ENCODE measurements at regions not wholly inside any gene's neighbourhood (a gene's known extent, or its start where the extent isn't known, plus 50 kb on each side); places are given as distances from the start of the nearest gene placed in this dataset.
"Not testable (repeated sequence)": the region's sequence is repeated elsewhere in the genome, so short reads cannot be mapped to it uniquely, and the experiment has no call there.

DNA sequence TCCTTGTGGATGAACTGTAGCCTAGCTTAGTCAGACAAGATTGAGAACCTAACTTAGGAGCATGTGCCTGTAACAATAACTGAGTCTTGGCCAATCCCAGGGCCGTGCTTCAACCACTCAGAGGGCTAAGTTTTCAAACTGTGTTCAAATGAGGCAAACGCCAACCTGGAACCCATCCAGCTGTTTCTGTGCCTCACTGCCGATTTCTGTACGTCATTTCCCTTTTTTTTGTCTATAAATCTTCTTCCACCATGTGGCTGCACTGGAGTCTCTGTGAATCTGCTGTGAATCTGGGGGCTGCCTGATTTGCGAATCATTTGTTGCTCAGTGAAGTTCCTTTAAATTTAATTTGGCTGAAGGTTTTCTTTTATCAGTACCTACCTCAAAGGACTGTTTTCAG, 115.0 kb upstream of the CHD6 start:
- TF ChIP-seq, protein P1, sequence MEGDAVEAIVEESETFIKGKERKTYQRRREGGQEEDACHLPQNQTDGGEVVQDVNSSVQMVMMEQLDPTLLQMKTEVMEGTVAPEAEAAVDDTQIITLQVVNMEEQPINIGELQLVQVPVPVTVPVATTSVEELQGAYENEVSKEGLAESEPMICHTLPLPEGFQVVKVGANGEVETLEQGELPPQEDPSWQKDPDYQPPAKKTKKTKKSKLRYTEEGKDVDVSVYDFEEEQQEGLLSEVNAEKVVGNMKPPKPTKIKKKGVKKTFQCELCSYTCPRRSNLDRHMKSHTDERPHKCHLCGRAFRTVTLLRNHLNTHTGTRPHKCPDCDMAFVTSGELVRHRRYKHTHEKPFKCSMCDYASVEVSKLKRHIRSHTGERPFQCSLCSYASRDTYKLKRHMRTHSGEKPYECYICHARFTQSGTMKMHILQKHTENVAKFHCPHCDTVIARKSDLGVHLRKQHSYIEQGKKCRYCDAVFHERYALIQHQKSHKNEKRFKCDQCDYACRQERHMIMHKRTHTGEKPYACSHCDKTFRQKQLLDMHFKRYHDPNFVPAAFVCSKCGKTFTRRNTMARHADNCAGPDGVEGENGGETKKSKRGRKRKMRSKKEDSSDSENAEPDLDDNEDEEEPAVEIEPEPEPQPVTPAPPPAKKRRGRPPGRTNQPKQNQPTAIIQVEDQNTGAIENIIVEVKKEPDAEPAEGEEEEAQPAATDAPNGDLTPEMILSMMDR (IDR thresholded peaks at IDR 0.05; ENCODE audit: unreplicated experiment): no peak
- Mint-ChIP-seq H3K27ac (ENCODE audit: unreplicated experiment) (no peak overlapping the region), H3K4me3 (ENCODE audit: low read depth, unreplicated experiment) (no peak overlapping the region), H3K4me1 (ENCODE audit: low read depth, unreplicated experiment) (no peaks in the 10 kb centered on the region), H3K27me3 (ENCODE audit: unreplicated experiment) (peaks cover 7% of the 10 kb centered on the region), H3K36me3 (ENCODE audit: insufficient read depth, unreplicated experiment) (no peaks in the 10 kb centered on the region), H3K9me3 (ENCODE audit: low read depth, unreplicated experiment) (peaks cover 2% of the 10 kb centered on the region)
- CTCF ChIA-PET: no interaction called here
- BruUV-seq (replicated peaks): no TSS peak
- intact Hi-C loops (cut with micrococcal nuclease; ENCODE audit: unreplicated experiment): loop anchor here (10.0 kb wide), 1 partner anchor 792 kb away; no protein-coding TSS in a partner anchor
- DNase-seq: no peak

DNA sequence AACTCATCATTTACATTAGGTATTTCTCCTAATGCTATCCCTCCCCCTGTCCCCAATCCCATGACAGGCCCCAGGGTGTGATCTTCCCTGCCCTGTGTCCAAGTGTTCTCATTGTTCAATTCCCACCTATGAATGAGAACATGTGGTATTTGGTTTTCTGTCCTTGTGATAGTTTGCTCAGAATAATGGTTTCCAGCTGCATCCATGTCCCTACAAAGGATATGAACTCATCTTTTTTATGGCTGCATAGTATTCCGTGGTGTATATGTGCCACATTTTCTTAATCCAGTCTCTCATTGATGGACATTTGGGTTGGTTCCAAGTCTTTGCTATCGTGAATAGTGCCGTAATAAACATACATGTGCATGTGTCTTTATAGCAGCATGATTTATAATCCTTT, 113.0 kb upstream of the CHD6 start:
- H3K9me3 Mint-ChIP-seq (ENCODE audit: low read depth, unreplicated experiment); BruUV-seq (replicated peaks); H3K4me3 Mint-ChIP-seq (ENCODE audit: low read depth, unreplicated experiment); H3K27ac Mint-ChIP-seq (ENCODE audit: unreplicated experiment); H3K4me1 Mint-ChIP-seq (ENCODE audit: low read depth, unreplicated experiment); DNase-seq; H3K36me3 Mint-ChIP-seq (ENCODE audit: insufficient read depth, unreplicated experiment): not testable (repeated sequence)
- intact Hi-C loops (cut with micrococcal nuclease; ENCODE audit: unreplicated experiment): loop anchor here (10.0 kb wide), 1 partner anchor 794 kb away; no protein-coding TSS in a partner anchor
- CTCF ChIA-PET: interaction anchor here (1.6 kb wide), 1 partner anchor 8 kb away, joined by 4 read pairs; no protein-coding TSS in a partner anchor
- H3K27me3 Mint-ChIP-seq (ENCODE audit: unreplicated experiment): peaks cover 26% of the 10 kb centered on the region

DNA sequence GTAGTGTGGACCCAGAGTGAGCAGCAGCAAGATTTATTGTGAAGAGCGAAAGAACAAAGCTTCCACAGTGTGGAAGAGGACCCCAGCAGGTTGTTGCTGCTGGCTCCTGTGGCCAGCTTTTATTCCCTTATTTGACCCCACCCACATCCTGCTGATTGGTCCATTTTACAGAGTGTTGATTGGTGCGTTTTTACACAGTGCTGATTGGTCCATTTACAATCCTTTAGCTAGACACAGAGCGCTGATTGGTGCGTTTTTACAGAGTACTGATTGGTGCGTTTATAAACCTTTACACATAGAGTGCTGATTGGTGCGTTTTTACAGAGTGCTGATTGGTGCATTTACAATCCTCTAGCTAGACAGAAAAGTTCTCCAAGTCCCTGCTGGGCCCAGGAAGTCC, 109.5 kb upstream of the CHD6 start:
- intact Hi-C loops (cut with micrococcal nuclease; ENCODE audit: unreplicated experiment); H3K4me1 Mint-ChIP-seq (ENCODE audit: low read depth, unreplicated experiment); H3K27ac Mint-ChIP-seq (ENCODE audit: unreplicated experiment); H3K4me3 Mint-ChIP-seq (ENCODE audit: low read depth, unreplicated experiment); H3K9me3 Mint-ChIP-seq (ENCODE audit: low read depth, unreplicated experiment); BruUV-seq (replicated peaks); H3K36me3 Mint-ChIP-seq (ENCODE audit: insufficient read depth, unreplicated experiment); DNase-seq; CTCF ChIA-PET: not testable (repeated sequence)
- H3K27me3 Mint-ChIP-seq (ENCODE audit: unreplicated experiment): peaks cover 47% of the 10 kb centered on the region

- no TSS peak for BruUV-seq (replicated peaks)
- no peak for DNase-seq
- Mint-ChIP-seq H3K36me3 (ENCODE audit: insufficient read depth, unreplicated experiment) (no peaks in the 10 kb centered on the region), H3K4me3 (ENCODE audit: low read depth, unreplicated experiment) (no peak overlapping the region), H3K4me1 (ENCODE audit: low read depth, unreplicated experiment) (no peaks in the 10 kb centered on the region), H3K9me3 (ENCODE audit: low read depth, unreplicated experiment) (peaks cover 2% of the 10 kb centered on the region), H3K27me3 (ENCODE audit: unreplicated experiment) (peaks cover 56% of the 10 kb centered on the region), H3K27ac (ENCODE audit: unreplicated experiment) (no peak overlapping the region)
- TF ChIP-seq, protein P1 (IDR thresholded peaks at IDR 0.05; ENCODE audit: unreplicated experiment): no peak
- CTCF ChIA-PET: interaction anchor here (0.6 to 0.8 kb wide), 2 partner anchors 8 to 400 kb away, joined by 3 to 4 read pairs; no protein-coding TSS in a partner anchor
- intact Hi-C loops (cut with micrococcal nuclease; ENCODE audit: unreplicated experiment): no loop called here
These were observed 108.5 kb upstream of the CHD6 start for GRCh38 chr20:41726727-41727126.

- BruUV-seq (replicated peaks): no TSS peak
- H3K27ac Mint-ChIP-seq (ENCODE audit: unreplicated experiment): no peak overlapping the region
- H3K27me3 Mint-ChIP-seq (ENCODE audit: unreplicated experiment): peaks cover 65% of the 10 kb centered on the region
- no peak overlapping the region for H3K4me3 Mint-ChIP-seq (ENCODE audit: low read depth, unreplicated experiment)
- no peaks in the 10 kb centered on the region for H3K9me3 Mint-ChIP-seq (ENCODE audit: low read depth, unreplicated experiment)
- TF ChIP-seq, protein P1 (IDR thresholded peaks at IDR 0.05; ENCODE audit: unreplicated experiment): no peak
- intact Hi-C loops (cut with micrococcal nuclease; ENCODE audit: unreplicated experiment): no loop called here
- H3K36me3 Mint-ChIP-seq (ENCODE audit: insufficient read depth, unreplicated experiment): no peaks in the 10 kb centered on the region
- no peak for DNase-seq
- H3K4me1 Mint-ChIP-seq (ENCODE audit: low read depth, unreplicated experiment): no peaks in the 10 kb centered on the region
- CTCF ChIA-PET: interaction anchor here (0.7 kb wide), 1 partner anchor 409 kb away, joined by 4 read pairs; no protein-coding TSS in a partner anchor
These were observed 101.0 kb upstream of the CHD6 start for GRCh38 chr20:41719151-41719550.

Measured in Calu3 (cell line).